ENCODE measurements at regions not wholly inside any gene's neighbourhood (a gene's known extent, or its start where the extent isn't known, plus 50 kb on each side); places are given as distances from the start of the nearest gene placed in this dataset.

DNA sequence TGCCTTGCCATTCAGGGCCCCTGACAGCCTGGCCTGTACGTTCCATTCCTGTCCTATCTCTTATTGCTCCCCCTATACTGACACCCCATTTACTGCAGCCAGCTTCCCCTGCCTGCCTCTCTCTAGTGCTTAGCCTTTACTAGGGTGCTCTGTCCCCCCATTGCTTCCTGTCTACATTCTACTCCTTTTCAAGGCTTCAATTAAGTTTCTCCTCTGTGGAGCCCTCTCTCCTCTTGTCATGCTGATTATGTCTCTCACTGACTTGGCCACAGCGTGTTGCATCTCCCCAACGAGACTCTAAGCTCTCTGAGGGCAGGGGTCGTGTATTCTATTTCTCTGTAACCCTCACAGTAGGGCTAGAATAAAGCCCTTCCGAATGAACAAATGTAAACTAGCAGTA, 185.2 kb downstream of the RPLP1 start:
- Histone ChIP-seq H3K4me1 (no peaks in the 10 kb centered on the region), H3K36me3 (no peaks in the 10 kb centered on the region), H3K27me3 (no peaks in the 10 kb centered on the region), H3K9me3 (no peaks in the 10 kb centered on the region), H3K27ac (no peak overlapping the region), H3K4me3 (replicated peaks in 1 of 3) (no peak overlapping the region)
- 85 to 91% methylated on average over 5 of the region's 5 CpGs for WGBS, 2 donors
- no peak for TF ChIP-seq POLR2A (IDR thresholded peaks at IDR 0.05)
- TF ChIP-seq, protein P1, sequence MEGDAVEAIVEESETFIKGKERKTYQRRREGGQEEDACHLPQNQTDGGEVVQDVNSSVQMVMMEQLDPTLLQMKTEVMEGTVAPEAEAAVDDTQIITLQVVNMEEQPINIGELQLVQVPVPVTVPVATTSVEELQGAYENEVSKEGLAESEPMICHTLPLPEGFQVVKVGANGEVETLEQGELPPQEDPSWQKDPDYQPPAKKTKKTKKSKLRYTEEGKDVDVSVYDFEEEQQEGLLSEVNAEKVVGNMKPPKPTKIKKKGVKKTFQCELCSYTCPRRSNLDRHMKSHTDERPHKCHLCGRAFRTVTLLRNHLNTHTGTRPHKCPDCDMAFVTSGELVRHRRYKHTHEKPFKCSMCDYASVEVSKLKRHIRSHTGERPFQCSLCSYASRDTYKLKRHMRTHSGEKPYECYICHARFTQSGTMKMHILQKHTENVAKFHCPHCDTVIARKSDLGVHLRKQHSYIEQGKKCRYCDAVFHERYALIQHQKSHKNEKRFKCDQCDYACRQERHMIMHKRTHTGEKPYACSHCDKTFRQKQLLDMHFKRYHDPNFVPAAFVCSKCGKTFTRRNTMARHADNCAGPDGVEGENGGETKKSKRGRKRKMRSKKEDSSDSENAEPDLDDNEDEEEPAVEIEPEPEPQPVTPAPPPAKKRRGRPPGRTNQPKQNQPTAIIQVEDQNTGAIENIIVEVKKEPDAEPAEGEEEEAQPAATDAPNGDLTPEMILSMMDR (IDR thresholded peaks at IDR 0.05), result no peak
- DNase-seq, result no peak
- intact Hi-C loops (cut with DNase I), result no loop called here

DNA sequence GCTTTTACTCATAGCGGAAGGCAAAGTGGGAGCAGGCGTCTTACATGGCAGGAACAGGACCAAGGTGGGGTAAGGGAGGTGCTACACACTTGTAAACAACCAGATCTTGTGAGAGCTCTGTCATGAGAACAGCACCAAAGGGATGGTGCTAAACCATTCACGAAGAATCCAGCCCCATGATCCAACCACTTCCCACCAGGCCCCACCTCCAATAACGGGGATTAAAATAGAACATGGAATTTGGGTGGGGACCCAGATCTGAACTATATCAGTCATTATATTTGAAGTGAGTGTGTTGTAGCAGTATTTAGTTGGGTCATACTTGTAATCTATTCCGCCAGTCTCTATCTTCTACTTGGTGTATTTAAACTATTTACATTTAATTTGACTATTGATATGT, 190.9 kb downstream of the RPLP1 start:
- peaks cover 5 to 6% of the 10 kb centered on the region in 2 donors for H3K4me1 ChIP-seq
- no peaks in the 10 kb centered on the region for H3K9me3 ChIP-seq
- H3K36me3 ChIP-seq, result no peaks in the 10 kb centered on the region
- 94 to 98% methylated on average over 5 of the region's 5 CpGs for WGBS, 2 donors
- no peak overlapping the region for H3K27ac ChIP-seq
- TF ChIP-seq POLR2A (IDR thresholded peaks at IDR 0.05), result no peak
- TF ChIP-seq, protein P1 (IDR thresholded peaks at IDR 0.05), result no peak
- no peak for DNase-seq
- no peaks in the 10 kb centered on the region for H3K27me3 ChIP-seq
- intact Hi-C loops (cut with DNase I), result no loop called here
- H3K4me3 ChIP-seq (replicated peaks in 1 of 3), result no peak overlapping the region

DNA sequence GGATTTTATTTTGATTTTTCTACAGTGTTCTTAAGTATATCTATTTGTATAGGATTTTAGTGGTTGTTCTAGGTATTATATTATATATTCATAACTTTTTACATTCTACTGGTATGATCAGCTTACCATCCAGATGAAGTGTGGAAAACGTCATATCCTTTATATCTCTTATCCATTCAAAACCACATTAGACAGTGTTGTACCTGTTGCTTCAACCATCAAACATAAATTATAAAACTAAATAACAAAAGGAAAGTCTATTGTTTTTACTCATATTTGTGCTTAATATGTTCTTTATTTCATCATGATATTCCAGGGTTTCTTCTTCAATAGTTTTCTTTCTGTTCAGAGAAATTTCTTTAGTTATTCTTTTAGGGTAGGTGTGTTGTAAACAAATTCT, 191.4 kb downstream of the RPLP1 start:
- no peaks in the 10 kb centered on the region for H3K27me3 ChIP-seq
- no peaks in the 10 kb centered on the region for H3K36me3 ChIP-seq

DNA sequence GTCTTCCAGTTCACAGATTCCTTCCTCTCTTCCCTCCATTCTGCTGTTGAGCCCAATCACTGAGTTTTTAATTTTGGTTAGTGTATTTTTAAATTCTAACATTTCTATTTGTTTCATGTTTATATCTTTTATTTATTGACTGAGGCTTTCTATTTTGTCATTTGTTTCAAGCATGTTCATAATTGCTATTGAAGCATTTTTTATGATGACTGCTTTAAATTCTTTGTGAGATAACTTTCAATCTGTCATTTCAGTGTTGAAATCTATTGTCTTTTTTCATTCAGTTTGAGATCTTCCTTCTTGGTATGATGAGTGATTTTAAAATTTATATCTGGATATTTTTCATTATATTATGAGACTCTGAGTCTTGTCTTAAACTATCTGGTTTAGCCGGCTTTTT, 192.3 kb downstream of the RPLP1 start:
- intact Hi-C loops (cut with DNase I), result no loop called here
- 92 to 93% methylated on average over 1 of the region's 1 CpG for WGBS, 2 donors
- no peaks in the 10 kb centered on the region for H3K36me3 ChIP-seq
- H3K27me3 ChIP-seq, result no peaks in the 10 kb centered on the region
- H3K4me3 ChIP-seq (replicated peaks in 1 of 3), result no peak overlapping the region
- DNase-seq, result no peak
- TF ChIP-seq, protein P1 (IDR thresholded peaks at IDR 0.05), result no peak
- TF ChIP-seq POLR2A (IDR thresholded peaks at IDR 0.05), result no peak
- no peak overlapping the region for H3K27ac ChIP-seq
- H3K9me3 ChIP-seq, result no peaks in the 10 kb centered on the region
- peaks cover 5 to 6% of the 10 kb centered on the region in 2 donors for H3K4me1 ChIP-seq

More for the DNA sequence above, 191.4 kb downstream of the RPLP1 start:
- DNase-seq, result no peak
- TF ChIP-seq, protein P1 (IDR thresholded peaks at IDR 0.05), result no peak
- TF ChIP-seq POLR2A (IDR thresholded peaks at IDR 0.05), result no peak
- WGBS, 2 donors, result 84 to 87% methylated on average over 1 of the region's 1 CpG
- Histone ChIP-seq H3K9me3 (no peaks in the 10 kb centered on the region), H3K4me3 (replicated peaks in 1 of 3) (no peak overlapping the region), H3K27ac (no peak overlapping the region), H3K4me1 (peaks cover 5 to 6% of the 10 kb centered on the region in 2 donors)
- intact Hi-C loops (cut with DNase I), result no loop called here

DNA sequence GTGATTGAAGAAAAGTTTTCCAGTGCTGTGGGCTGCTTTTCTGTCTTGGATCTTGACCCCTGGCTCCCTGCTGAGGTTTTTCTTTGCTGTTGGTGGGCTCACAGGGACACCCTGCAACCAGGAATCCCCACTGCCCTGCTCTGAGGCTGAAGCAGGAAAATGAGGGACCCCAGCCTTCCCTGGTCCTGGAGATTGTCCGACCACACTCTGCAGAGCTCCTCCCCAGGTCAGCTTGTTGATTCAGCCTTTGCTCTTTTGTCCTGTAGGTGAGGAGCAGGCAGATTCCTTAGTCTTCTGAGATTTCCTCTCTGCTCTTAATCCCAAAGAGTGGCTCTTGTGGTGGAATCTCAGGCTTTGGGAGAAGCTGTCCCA, 194.5 kb downstream of the RPLP1 start:
- no peak overlapping the region for H3K4me3 ChIP-seq (replicated peaks in 1 of 3)
- no peak for DNase-seq
- H3K4me1 ChIP-seq, result peaks cover 5 to 6% of the 10 kb centered on the region in 2 donors
- no peak for TF ChIP-seq POLR2A (IDR thresholded peaks at IDR 0.05)
- TF ChIP-seq, protein P1 (IDR thresholded peaks at IDR 0.05), result no peak
- WGBS, 2 donors, result 33 to 44% methylated on average over 1 of the region's 1 CpG
- no peak overlapping the region for H3K27ac ChIP-seq
- intact Hi-C loops (cut with DNase I), result no loop called here
- no peaks in the 10 kb centered on the region for H3K9me3 ChIP-seq
- H3K27me3 ChIP-seq, result no peaks in the 10 kb centered on the region
- H3K36me3 ChIP-seq, result no peaks in the 10 kb centered on the region

Measured in thyroid gland (tissue), 4 donors.